ENCODE measurements at regions not wholly inside any gene's neighbourhood (a gene's known extent, or its start where the extent isn't known, plus 50 kb on each side); places are given as distances from the start of the nearest gene placed in this dataset.

GRCh38 chr4:157634057-157634456 is 413.5 kb downstream of the GRIA2 start:
- no peak for DNase-seq

- DNase-seq, result no peak
Observed at GRCh38 chr4:157616741-157617472, 396.4 kb downstream of the GRIA2 start.

GRCh38 chr4:157607996-157608395 is 387.5 kb downstream of the GRIA2 start:
- DNase-seq, result no peak

- DNase-seq, result no peak
Observed at GRCh38 chr4:157600583-157600982, 380.1 kb downstream of the GRIA2 start.

GRCh38 chr4:157591245-157591644 is 370.7 kb downstream of the GRIA2 start:
- no peak for DNase-seq

- no peak for DNase-seq
Observed at GRCh38 chr4:157590679-157591078, 370.2 kb downstream of the GRIA2 start.

GRCh38 chr4:157587681-157588423 is 367.3 kb downstream of the GRIA2 start:
- no peak for DNase-seq

- DNase-seq, result no peak
Observed at GRCh38 chr4:157582141-157582540, 361.6 kb downstream of the GRIA2 start.

- DNase-seq, result no peak
Observed at GRCh38 chr4:157576671-157577217, 356.2 kb downstream of the GRIA2 start.

GRCh38 chr4:157575339-157575738 is 354.8 kb downstream of the GRIA2 start:
- DNase-seq, result no peak

- DNase-seq, result no peak
Observed at GRCh38 chr4:157574606-157575005, 354.1 kb downstream of the GRIA2 start.

GRCh38 chr4:157572951-157573350 is 352.4 kb downstream of the GRIA2 start:
- no peak for DNase-seq

- DNase-seq, result no peak
Observed at GRCh38 chr4:157572284-157572683, 351.8 kb downstream of the GRIA2 start.

- no peak for DNase-seq
Observed at GRCh38 chr4:157564771-157565170, 344.2 kb downstream of the GRIA2 start.

- no peak for DNase-seq
Observed at GRCh38 chr4:157564218-157564617, 343.7 kb downstream of the GRIA2 start.

GRCh38 chr4:157558016-157558415 is 337.5 kb downstream of the GRIA2 start:
- no peak for DNase-seq

- no peak for DNase-seq
Observed at GRCh38 chr4:157550028-157550427, 329.5 kb downstream of the GRIA2 start.

- DNase-seq, result no peak
Observed at GRCh38 chr4:157527954-157528353, 307.4 kb downstream of the GRIA2 start.

GRCh38 chr4:157521906-157522305 is 301.4 kb downstream of the GRIA2 start:
- DNase-seq, result no peak

GRCh38 chr4:157514711-157515110 is 294.2 kb downstream of the GRIA2 start:
- no peak for DNase-seq

GRCh38 chr4:157509341-157509740 is 288.8 kb downstream of the GRIA2 start:
- DNase-seq, result no peak

GRCh38 chr4:157502656-157503055 is 282.1 kb downstream of the GRIA2 start:
- no peak for DNase-seq

- no peak for DNase-seq
Observed at GRCh38 chr4:157459785-157460184, 239.3 kb downstream of the GRIA2 start.

- DNase-seq, result no peak
Observed at GRCh38 chr4:157447195-157447594, 226.7 kb downstream of the GRIA2 start.

Measured in activated CD8-positive, alpha-beta memory T cell treated with anti-CD3 and anti-CD28 coated beads, Interleukin-2, amount 50 U/mL, for 48 hours (primary cell).